K562 (cell line): ENCODE measurements at regions not wholly inside any gene's neighbourhood (a gene's known extent, or its start where the extent isn't known, plus 50 kb on each side); places are given as distances from the start of the nearest gene placed in this dataset.

Experiments used
- ATAC-seq: fragments of 200-7000 bp; cut with Tn5 transposase; 3 replicates; pipeline ENCODE4 v1.9.1; 2020; ENCODE audit warnings: moderate library complexity
- BruUV-seq: library from RNA; stranded (reverse); fragments of 400-500 nt; replicated peaks from 2 replicates; lab custom pipeline; 2021; lab: Mats Ljungman, UMichigan
- CTCF ChIA-PET: fragments of 300-600 bp; formaldehyde crosslinking; extraction: SDS; loops from one replicate; lab custom pipeline; 2021; ENCODE audit warnings: low intra/inter-chr PET ratio; lab: Yijun Ruan, JAX
- POLR2A ChIA-PET: fragments of 300-600, 350-650 bp; sonication (Branson Sonifier 250); formaldehyde crosslinking; extraction: SDS; loops from one replicate; lab custom pipeline; 2021; ENCODE audit warnings: antibody characterized with exemption, inconsistent platforms; lab: Yijun Ruan, JAX
- DNase-seq, 4 experiments: peaks; one replicate each; pipeline versions ENCODE4 v3.0.0 to v3.0.0-alpha.2; 2011 to 2018; ENCODE audit warnings: low spot score in 3 of 4, mixed read lengths in 3 of 4; ENCODE audit errors: extremely low read depth in 1 of 4
- FAIRE-seq: peaks from 2 replicates; lab custom pipeline; 2011; peaks lifted over from hg19 to GRCh38; lab: Jason Lieb, UNC
- H2AFZ ChIP-seq: 2 replicates; pipeline ENCODE4 v1.6.0; 2011; ENCODE audit warnings: low read depth, low read length, control low read depth, inconsistent platforms
- H3K27ac ChIP-seq: fragments of 200-600 bp; 3 replicates; pipeline ENCODE4 v1.8.0; 2011; ENCODE audit warnings: low read depth, mild to moderate bottlenecking, control low read depth, inconsistent platforms, low read length, moderate library complexity, mixed read lengths; ENCODE audit errors: extremely low read depth
- H3K27me3 ChIP-seq, 2 experiments: fragments of 300-600 bp in 1 of 2; 2 replicates in 1 of 2; 3 replicates in 1 of 2; pipeline versions ENCODE4 v1.6.0 to v1.8.0; 2011; ENCODE audit warnings: inconsistent platforms in 2 of 2, low read length in 2 of 2, mild to moderate bottlenecking in 1 of 2, mixed read lengths in 1 of 2, moderate library complexity in 1 of 2; ENCODE audit not compliant: control insufficient read depth in 2 of 2, insufficient read depth in 2 of 2
- H3K36me3 ChIP-seq: fragments of 300-600 bp; 3 replicates; pipeline ENCODE4 v1.8.0; 2011; ENCODE audit warnings: mild to moderate bottlenecking, low read length, inconsistent platforms; ENCODE audit not compliant: control insufficient read depth, insufficient read depth
- H3K4me1 ChIP-seq, 2 experiments: fragments of 200-600 bp in 1 of 2; replicated peaks in 1 of 2; 2 replicates in 1 of 2; 3 replicates in 1 of 2; pipeline versions ENCODE4 v1.5.1 to v1.8.0; 2011; ENCODE audit warnings: inconsistent platforms in 2 of 2, low read length in 2 of 2, mild to moderate bottlenecking in 1 of 2, mixed read lengths in 1 of 2, moderate library complexity in 1 of 2; ENCODE audit not compliant: control insufficient read depth in 2 of 2, insufficient read depth in 2 of 2
- H3K4me2 ChIP-seq: 2 replicates; pipeline ENCODE4 v1.6.1; 2011; ENCODE audit warnings: low read length, control low read depth, inconsistent platforms, mixed read lengths; ENCODE audit not compliant: insufficient read depth
- H3K4me3 ChIP-seq: fragments of 200-600 bp; sonication (generic), shearing (Covaris generic); 2 replicates; pipeline ENCODE4 v1.5.1; 2016; ENCODE audit warnings: control low read depth, inconsistent platforms
- H3K79me2 ChIP-seq: fragments of 200-600 bp; 3 replicates; pipeline ENCODE4 v1.8.0; 2011; ENCODE audit warnings: low read length, inconsistent platforms; ENCODE audit not compliant: control insufficient read depth, insufficient read depth
- H3K9ac ChIP-seq, 2 experiments: 2 replicates each; pipeline versions ENCODE4 v1.6.0 to v1.6.1; 2011; ENCODE audit warnings: low read depth in 2 of 2, low read length in 2 of 2, control low read depth in 1 of 2, inconsistent platforms in 1 of 2, mild to moderate bottlenecking in 1 of 2, mixed read lengths in 1 of 2; ENCODE audit not compliant: insufficient read depth in 1 of 2
- H3K9me1 ChIP-seq: one replicate; pipeline ENCODE4 v1.6.0; 2011; ENCODE audit warnings: inconsistent platforms, mild to moderate bottlenecking, low read length, moderate library complexity; ENCODE audit not compliant: control insufficient read depth, insufficient read depth
- H3K9me3 ChIP-seq: replicated peaks from 2 replicates; pipeline ENCODE4 v1.5.1; 2011; ENCODE audit warnings: low read depth, low read length, inconsistent platforms; ENCODE audit not compliant: control insufficient read depth, insufficient read depth
- H4K20me1 ChIP-seq: replicated peaks from 2 replicates; pipeline ENCODE4 v1.6.1; 2011; ENCODE audit warnings: low read length, inconsistent platforms, mixed read lengths; ENCODE audit not compliant: control insufficient read depth, insufficient read depth
- CEBPG ChIP-seq, 3 experiments: fragments of 200-800 bp in 1 of 3; sonication (Bioruptor generic) in 1 of 3; sonication (generic) in 1 of 3; formaldehyde crosslinking in 1 of 3; IDR thresholded peaks in 2 of 3; conservative IDR thresholded peaks in 1 of 3; 2 replicates each; pipeline versions ENCODE4 v1.6.1 to v1.8.0; 2016 to 2022; ENCODE audit warnings: missing compliant biosample characterization in 2 of 3, missing genetic modification characterization in 2 of 3, mild to moderate bottlenecking in 1 of 3, missing genetic modification reagents in 1 of 3
- CREBBP ChIP-seq: IDR thresholded peaks from one replicate; pipeline ENCODE4 v1.6.1; 2012; ENCODE audit warnings: low read depth, mild to moderate bottlenecking, control low read depth, inconsistent platforms, low read length
- DMBX1 ChIP-seq: fragments of 250-450 bp; sonication (Bioruptor Pico); IDR thresholded peaks from 2 replicates; pipeline ENCODE4 v1.8.0; 2022; ENCODE audit warnings: inconsistent platforms, mild to moderate bottlenecking, moderate library complexity, borderline replicate concordance
- DNMT1 ChIP-seq: fragments of 450-650 bp; IDR thresholded peaks from 2 replicates; pipeline ENCODE4 v1.6.1; 2016; ENCODE audit warnings: antibody characterized with exemption, mild to moderate bottlenecking
- HBP1 ChIP-seq: fragments of 450-650 bp; formaldehyde crosslinking; IDR thresholded peaks from 2 replicates; pipeline ENCODE4 v1.4.0; 2022; ENCODE audit warnings: missing genetic modification characterization
- HDAC8 ChIP-seq: fragments of 450-650 bp; IDR thresholded peaks from 2 replicates; pipeline ENCODE4 v1.6.1; 2016; ENCODE audit warnings: mild to moderate bottlenecking, missing genetic modification characterization, moderate library complexity, missing compliant biosample characterization
- MAZ ChIP-seq, 2 experiments: fragments of 450-650 bp in 1 of 2; sonication (generic) in 1 of 2; formaldehyde crosslinking; IDR thresholded peaks in 1 of 2; conservative IDR thresholded peaks in 1 of 2; 2 replicates each; pipeline versions ENCODE4 v1.4.0 to v1.5.0; 2020; ENCODE audit warnings: mild to moderate bottlenecking in 1 of 2, missing genetic modification reagents in 1 of 2
- MBD1 ChIP-seq: fragments of 250-450 bp; sonication (Bioruptor Pico); IDR thresholded peaks from 2 replicates; pipeline ENCODE4 v1.8.0; 2022; ENCODE audit warnings: inconsistent platforms
- MTF1 ChIP-seq: fragments of 250-450 bp; sonication (Bioruptor Pico); IDR thresholded peaks from 2 replicates; pipeline ENCODE4 v1.9.0; 2021; ENCODE audit warnings: moderate library complexity, mild to moderate bottlenecking, inconsistent platforms, borderline replicate concordance
- RBM15 ChIP-seq: fragments of 200-400 bp; formaldehyde crosslinking; IDR thresholded peaks from 2 replicates; pipeline ENCODE4 v1.6.1; 2018; ENCODE audit warnings: mild to moderate bottlenecking, low read length, moderate library complexity; ENCODE audit not compliant: insufficient read depth
- RNF2 ChIP-seq: sonication (generic); IDR thresholded peaks from 2 replicates; pipeline ENCODE4 v1.6.1; 2016
- SMARCA5 ChIP-seq: fragments of 450-650 bp; IDR thresholded peaks from 2 replicates; pipeline ENCODE4 v1.6.1; 2016
- SRF ChIP-seq, 2 experiments: fragments of 250-450, 450-650 bp in 1 of 2; sonication (Bioruptor Pico) in 1 of 2; sonication (generic) in 1 of 2; formaldehyde crosslinking; IDR thresholded peaks; 2 replicates each; pipeline versions ENCODE4 v1.5.0 to v1.5.1; 2020 to 2022; ENCODE audit warnings: mild to moderate bottlenecking in 1 of 2, missing genetic modification reagents in 1 of 2
- TAF9B ChIP-seq: fragments of 450-650 bp; IDR thresholded peaks from 2 replicates; pipeline ENCODE4 v1.6.1; 2018; ENCODE audit warnings: mild to moderate bottlenecking; ENCODE audit not compliant: partially characterized antibody
- TCF7 ChIP-seq: sonication (generic); IDR thresholded peaks from 2 replicates; pipeline ENCODE4 v1.6.1; 2016; ENCODE audit warnings: antibody characterized with exemption, borderline replicate concordance
- THRA ChIP-seq: fragments of 450-650 bp; IDR thresholded peaks from 2 replicates; pipeline ENCODE4 v1.6.1; 2017; ENCODE audit warnings: mild to moderate bottlenecking, moderate library complexity
- ZNF282 ChIP-seq: sonication (generic); formaldehyde crosslinking; IDR thresholded peaks from 2 replicates; pipeline ENCODE4 v1.8.1; 2023; ENCODE audit warnings: missing genetic modification reagents
- ZNF449 ChIP-seq: fragments of 250-450 bp; sonication (Bioruptor Pico); IDR thresholded peaks from 2 replicates; pipeline ENCODE4 v1.8.0; 2022; ENCODE audit warnings: moderate library complexity, mild to moderate bottlenecking, inconsistent platforms
- WGBS: fragments of 100-300 bp; shearing (Covaris generic); methylation state at CpG from one replicate; pipeline ENCODE4 v1.1.6; 2016; ENCODE audit warnings: low coverage, mixed read lengths; ENCODE audit not compliant: insufficient coverage; ENCODE audit errors: missing lambda C conversion rate; 5-methylcytosine and 5-hydroxymethylcytosine counted together
- in situ Hi-C: fragments of 300-500 bp; cut with MboI; formaldehyde crosslinking; loops from 4 replicates; pipeline ENCODE4 v1.15.0; 2018; ENCODE audit warnings: inconsistent platforms, mixed read lengths
- intact Hi-C: fragments of 100-400 bp; cut with micrococcal nuclease; formaldehyde crosslinking; loops from 2 replicates; pipeline ENCODE4 v1.14.2; 2022

- Histone ChIP-seq H3K9me3 (no peaks in the 10 kb centered on the region), H2AFZ (no peak overlapping the region), H3K9me1 (no peaks in the 10 kb centered on the region), H3K36me3 (no peaks in the 10 kb centered on the region), H3K27me3 (peaks cover 0 to 9% of the 10 kb centered on the region in 2 experiments; a peak in 3 of 5 replicates), H3K4me2 (no peak overlapping the region), H3K79me2 (no peaks in the 10 kb centered on the region), H3K27ac (no peak overlapping the region), H3K9ac (no peak overlapping the region), H3K4me3 (no peak overlapping the region), H4K20me1 (no peaks in the 10 kb centered on the region), H3K4me1 (no peaks in the 10 kb centered on the region)
- ChIA-PET POLR2A (no interaction called here), CTCF (no interaction called here)
- ATAC-seq (no peak), DNase-seq (no peak), FAIRE-seq (no peak)
- in situ Hi-C loops (no loop called here), intact Hi-C loops (no loop called here)
- BruUV-seq: no TSS peak
- WGBS: 0% methylated on average over 2 of the region's 4 CpGs
- TF ChIP-seq SRF (CRISPR knock-in tag; IDR thresholded peaks at IDR 0.05) (no peak), TAF9B (no peak), RBM15 (no peak), MTF1 (CRISPR knock-in tag) (no peak), MBD1 (CRISPR knock-in tag) (no peak), HBP1 (no peak), DNMT1 (no peak), SMARCA5 (no peak), THRA (no peak), ZNF282 (CRISPR knock-in tag) (no peak), RNF2 (no peak), HDAC8 (tag) (no peak), CREBBP (no peak), TCF7 (no peak), ZNF449 (CRISPR knock-in tag) (no peak), MAZ (CRISPR knock-in tag; conservative IDR thresholded peaks at IDR 0.05 in 1 of 2, IDR thresholded peaks at IDR 0.05 in 1 of 2) (no peak), DMBX1 (no peak), CEBPG (CRISPR knock-in tag; IDR thresholded peaks at IDR 0.05) (no peak), CEBPG (tag; conservative IDR thresholded peaks at IDR 0.05 in 1 of 2, IDR thresholded peaks at IDR 0.05 in 1 of 2) (no peak)
These were observed 409.1 kb downstream of the TNS1 start for GRCh38 chr2:217593732-217594131.
